ENCODE measurements at regions not wholly inside any gene's neighbourhood (a gene's known extent, or its start where the extent isn't known, plus 50 kb on each side); places are given as distances from the start of the nearest gene placed in this dataset.

DNA sequence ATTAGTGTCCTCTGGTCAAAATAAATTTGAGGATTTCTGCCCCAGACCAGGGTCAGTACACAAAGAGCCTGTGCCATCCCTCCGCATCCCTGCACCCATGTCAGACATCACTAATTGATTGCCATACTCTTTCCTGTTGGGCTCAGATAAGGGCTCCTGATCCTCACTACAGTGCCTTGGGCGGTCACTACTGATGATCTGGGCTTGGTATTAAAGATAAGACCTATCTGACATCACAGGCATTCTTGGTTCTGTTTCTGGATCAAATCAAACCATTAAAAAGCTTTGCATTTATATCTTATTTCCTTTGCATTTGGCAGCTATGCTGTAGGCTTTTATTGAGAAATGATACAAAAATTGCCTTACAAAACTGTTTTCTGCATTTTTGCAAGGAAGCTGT, 103.5 kb upstream of the TENM4 start:
- no peaks in the 10 kb centered on the region for H3K9me3 ChIP-seq (ENCODE audit: control insufficient read depth, low read length)
- no peaks in the 10 kb centered on the region for H3K4me1 ChIP-seq (ENCODE audit: control insufficient read depth, insufficient read depth, low read depth, low read length)
- no peak overlapping the region for H2BK5ac ChIP-seq (ENCODE audit: low read depth, low read length, poor library complexity, severe bottlenecking)
- H3K14ac ChIP-seq (ENCODE audit: low read length in 2 of 2): no peak overlapping the region
- no peak overlapping the region for H3K4ac ChIP-seq (ENCODE audit: low read depth in 1 of 2, low read length in 2 of 2)
- whole genome bisulfite sequencing: 63% methylated on average over 1 of the region's 2 CpGs
- no peak overlapping the region for H3K4me2 ChIP-seq (ENCODE audit: low read length, poor library complexity, severe bottlenecking)
- no peaks in the 10 kb centered on the region for H3K27me3 ChIP-seq (ENCODE audit: control insufficient read depth in 1 of 2, insufficient read depth in 1 of 2, low read length in 2 of 2)
- H3K36me3 ChIP-seq (ENCODE audit: control insufficient read depth in 1 of 2, insufficient read depth in 2 of 2, low read depth in 1 of 2, low read length in 2 of 2): no peaks in the 10 kb centered on the region
- no peak overlapping the region for H2BK15ac ChIP-seq (ENCODE audit: low read depth, poor library complexity, severe bottlenecking)
- no peak overlapping the region for H3K4me3 ChIP-seq (ENCODE audit: insufficient read depth in 1 of 2, low read depth in 1 of 2, low read length in 2 of 2)
- H3K18ac ChIP-seq (ENCODE audit: low read depth in 1 of 2, low read length in 2 of 2): no peak overlapping the region
- H3K27ac ChIP-seq (ENCODE audit: low read length, poor library complexity, severe bottlenecking): no peak overlapping the region
- no peak overlapping the region for H2BK120ac ChIP-seq (ENCODE audit: low read depth, low read length)
- no peak overlapping the region for H3K23ac ChIP-seq (ENCODE audit: low read length in 2 of 2)
- no peak overlapping the region for H2AK5ac ChIP-seq (ENCODE audit: low read length, severe bottlenecking)
- DNase-seq: no peak
- no peak overlapping the region for H2BK12ac ChIP-seq (ENCODE audit: low read length in 2 of 2)
- H4K91ac ChIP-seq (ENCODE audit: low read length): no peak overlapping the region
- no peak overlapping the region for H4K8ac ChIP-seq (ENCODE audit: low read length)
- no peaks in the 10 kb centered on the region for H3K79me1 ChIP-seq (replicated peaks; ENCODE audit: low read length, poor library complexity, severe bottlenecking)
- H3K9ac ChIP-seq (ENCODE audit: low read length): no peak overlapping the region
- no peak overlapping the region for H2AFZ ChIP-seq (ENCODE audit: low read depth, low read length)

DNA sequence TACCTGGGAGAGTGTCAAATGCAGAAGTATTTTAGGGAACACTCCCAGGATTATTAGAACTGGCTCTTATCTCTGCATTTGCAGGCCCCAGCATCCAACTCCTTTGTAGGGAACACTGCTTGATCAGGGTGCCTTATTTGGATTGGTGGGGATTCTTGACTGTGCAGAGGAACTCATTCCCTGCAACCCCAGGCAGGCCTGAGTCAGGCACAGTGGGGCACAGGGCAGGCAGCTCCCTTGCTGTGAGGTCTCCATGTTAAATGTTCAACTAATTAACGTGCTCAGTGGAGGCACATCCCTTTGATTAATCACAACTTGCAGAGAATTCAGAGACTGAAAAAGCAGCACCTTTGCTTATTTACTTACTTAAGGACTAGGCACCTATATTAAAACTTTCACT, 102.3 kb upstream of the TENM4 start:
- H3K79me1 ChIP-seq (replicated peaks; ENCODE audit: low read length, poor library complexity, severe bottlenecking): no peaks in the 10 kb centered on the region
- H3K36me3 ChIP-seq (ENCODE audit: control insufficient read depth in 1 of 2, insufficient read depth in 2 of 2, low read depth in 1 of 2, low read length in 2 of 2): no peaks in the 10 kb centered on the region
- H2BK15ac ChIP-seq (ENCODE audit: low read depth, poor library complexity, severe bottlenecking): no peak overlapping the region
- no peaks in the 10 kb centered on the region for H3K9me3 ChIP-seq (ENCODE audit: control insufficient read depth, low read length)
- 30% methylated on average over 1 of the region's 1 CpG for WGBS
- no peak overlapping the region for H4K8ac ChIP-seq (ENCODE audit: low read length)
- no peak overlapping the region for H3K27ac ChIP-seq (ENCODE audit: low read length, poor library complexity, severe bottlenecking)
- H3K4me2 ChIP-seq (ENCODE audit: low read length, poor library complexity, severe bottlenecking): no peak overlapping the region
- H2AK5ac ChIP-seq (ENCODE audit: low read length, severe bottlenecking): no peak overlapping the region
- DNase-seq: no peak
- no peak overlapping the region for H4K91ac ChIP-seq (ENCODE audit: low read length)
- no peak overlapping the region for H2AFZ ChIP-seq (ENCODE audit: low read depth, low read length)
- no peak overlapping the region for H3K14ac ChIP-seq (ENCODE audit: low read length in 2 of 2)
- no peak overlapping the region for H3K9ac ChIP-seq (ENCODE audit: low read length)
- H3K18ac ChIP-seq (ENCODE audit: low read depth in 1 of 2, low read length in 2 of 2): no peak overlapping the region
- H2BK120ac ChIP-seq (ENCODE audit: low read depth, low read length): no peak overlapping the region
- no peak overlapping the region for H3K23ac ChIP-seq (ENCODE audit: low read length in 2 of 2)
- H3K4me1 ChIP-seq (ENCODE audit: control insufficient read depth, insufficient read depth, low read depth, low read length): no peaks in the 10 kb centered on the region
- no peak overlapping the region for H3K4ac ChIP-seq (ENCODE audit: low read depth in 1 of 2, low read length in 2 of 2)
- no peaks in the 10 kb centered on the region for H3K27me3 ChIP-seq (ENCODE audit: control insufficient read depth in 1 of 2, insufficient read depth in 1 of 2, low read length in 2 of 2)
- H2BK5ac ChIP-seq (ENCODE audit: low read depth, low read length, poor library complexity, severe bottlenecking): no peak overlapping the region
- no peak overlapping the region for H2BK12ac ChIP-seq (ENCODE audit: low read length in 2 of 2)
- no peak overlapping the region for H3K4me3 ChIP-seq (ENCODE audit: insufficient read depth in 1 of 2, low read depth in 1 of 2, low read length in 2 of 2)

DNA sequence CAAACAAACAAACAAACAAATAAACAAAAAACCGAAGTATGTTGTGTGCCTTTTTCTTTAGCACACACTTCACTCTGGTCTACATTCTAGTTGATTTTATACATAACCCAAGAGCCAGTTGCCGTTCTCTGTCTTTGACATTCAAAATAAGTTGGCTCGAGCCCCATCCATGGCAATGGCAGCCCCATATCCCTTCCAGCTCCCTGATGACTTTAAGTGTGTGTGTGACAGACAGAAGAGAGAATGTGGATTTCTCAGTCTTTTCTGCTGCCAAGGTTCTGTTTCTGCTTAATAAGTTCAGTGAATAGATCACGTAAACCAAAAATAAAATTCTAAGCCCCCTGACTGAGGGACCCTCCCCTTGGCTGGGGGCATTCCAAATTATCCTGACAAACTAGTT, 100.6 kb upstream of the TENM4 start:
- Histone ChIP-seq H2BK15ac (ENCODE audit: low read depth, poor library complexity, severe bottlenecking) (no peak overlapping the region), H3K36me3 (ENCODE audit: control insufficient read depth in 1 of 2, insufficient read depth in 2 of 2, low read depth in 1 of 2, low read length in 2 of 2) (no peaks in the 10 kb centered on the region), H3K14ac (ENCODE audit: low read length in 2 of 2) (no peak overlapping the region), H3K23ac (ENCODE audit: low read length in 2 of 2) (no peak overlapping the region), H2AFZ (ENCODE audit: low read depth, low read length) (no peak overlapping the region), H3K9ac (ENCODE audit: low read length) (no peak overlapping the region), H3K4me3 (ENCODE audit: insufficient read depth in 1 of 2, low read depth in 1 of 2, low read length in 2 of 2) (no peak overlapping the region), H2AK5ac (ENCODE audit: low read length, severe bottlenecking) (no peak overlapping the region), H3K27ac (ENCODE audit: low read length, poor library complexity, severe bottlenecking) (no peak overlapping the region), H3K4ac (ENCODE audit: low read depth in 1 of 2, low read length in 2 of 2) (no peak overlapping the region), H3K4me2 (ENCODE audit: low read length, poor library complexity, severe bottlenecking) (no peak overlapping the region), H4K91ac (ENCODE audit: low read length) (no peak overlapping the region), H2BK5ac (ENCODE audit: low read depth, low read length, poor library complexity, severe bottlenecking) (no peak overlapping the region), H3K79me1 (replicated peaks; ENCODE audit: low read length, poor library complexity, severe bottlenecking) (no peaks in the 10 kb centered on the region), H2BK120ac (ENCODE audit: low read depth, low read length) (no peak overlapping the region), H3K18ac (ENCODE audit: low read depth in 1 of 2, low read length in 2 of 2) (no peak overlapping the region), H3K9me3 (ENCODE audit: control insufficient read depth, low read length) (no peaks in the 10 kb centered on the region), H4K8ac (ENCODE audit: low read length) (no peak overlapping the region), H3K4me1 (ENCODE audit: control insufficient read depth, insufficient read depth, low read depth, low read length) (no peaks in the 10 kb centered on the region), H3K27me3 (ENCODE audit: control insufficient read depth in 1 of 2, insufficient read depth in 1 of 2, low read length in 2 of 2) (no peaks in the 10 kb centered on the region), H2BK12ac (ENCODE audit: low read length in 2 of 2) (no peak overlapping the region)
- DNase-seq: no peak
- WGBS: 73% methylated on average over 4 of the region's 4 CpGs

DNA sequence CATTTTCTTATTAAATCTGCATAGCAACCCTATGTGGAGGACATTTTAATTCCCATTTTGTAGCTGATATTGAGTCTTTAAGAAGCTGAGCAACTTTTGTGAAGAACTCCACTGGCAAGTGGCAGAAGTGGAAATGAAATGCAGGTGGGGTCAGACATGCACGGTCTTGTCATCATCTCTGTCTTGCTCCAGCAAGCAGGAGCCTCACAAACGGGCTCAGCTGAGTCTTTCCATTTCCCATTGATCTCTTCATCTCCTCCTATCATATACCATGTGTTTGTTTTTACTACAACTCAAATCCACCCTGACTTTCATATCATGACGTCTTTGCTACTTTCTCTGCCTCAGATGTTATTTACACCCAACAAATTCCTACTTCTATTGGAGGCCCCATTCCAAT, 97.9 kb upstream of the TENM4 start:
- Histone ChIP-seq H2AFZ (ENCODE audit: low read depth, low read length) (no peak overlapping the region), H3K4me2 (ENCODE audit: low read length, poor library complexity, severe bottlenecking) (no peak overlapping the region), H3K23ac (ENCODE audit: low read length in 2 of 2) (no peak overlapping the region), H3K4me1 (ENCODE audit: control insufficient read depth, insufficient read depth, low read depth, low read length) (no peaks in the 10 kb centered on the region), H3K27ac (ENCODE audit: low read length, poor library complexity, severe bottlenecking) (no peak overlapping the region), H3K14ac (ENCODE audit: low read length in 2 of 2) (no peak overlapping the region), H3K9me3 (ENCODE audit: control insufficient read depth, low read length) (no peaks in the 10 kb centered on the region), H3K4me3 (ENCODE audit: insufficient read depth in 1 of 2, low read depth in 1 of 2, low read length in 2 of 2) (no peak overlapping the region), H2BK15ac (ENCODE audit: low read depth, poor library complexity, severe bottlenecking) (no peak overlapping the region), H2BK120ac (ENCODE audit: low read depth, low read length) (no peak overlapping the region), H3K27me3 (ENCODE audit: control insufficient read depth in 1 of 2, insufficient read depth in 1 of 2, low read length in 2 of 2) (no peaks in the 10 kb centered on the region), H4K8ac (ENCODE audit: low read length) (no peak overlapping the region), H4K91ac (ENCODE audit: low read length) (no peak overlapping the region), H2BK12ac (ENCODE audit: low read length in 2 of 2) (no peak overlapping the region), H3K36me3 (ENCODE audit: control insufficient read depth in 1 of 2, insufficient read depth in 2 of 2, low read depth in 1 of 2, low read length in 2 of 2) (no peaks in the 10 kb centered on the region), H3K18ac (ENCODE audit: low read depth in 1 of 2, low read length in 2 of 2) (no peak overlapping the region), H2BK5ac (ENCODE audit: low read depth, low read length, poor library complexity, severe bottlenecking) (no peak overlapping the region), H3K4ac (ENCODE audit: low read depth in 1 of 2, low read length in 2 of 2) (no peak overlapping the region), H2AK5ac (ENCODE audit: low read length, severe bottlenecking) (no peak overlapping the region), H3K79me1 (replicated peaks; ENCODE audit: low read length, poor library complexity, severe bottlenecking) (no peaks in the 10 kb centered on the region), H3K9ac (ENCODE audit: low read length) (no peak overlapping the region)
- WGBS: 66% methylated on average over 3 of the region's 3 CpGs
- no peak for DNase-seq
